ENCODE measurements at regions not wholly inside any gene's neighbourhood (a gene's known extent, or its start where the extent isn't known, plus 50 kb on each side); places are given as distances from the start of the nearest gene placed in this dataset.

DNA sequence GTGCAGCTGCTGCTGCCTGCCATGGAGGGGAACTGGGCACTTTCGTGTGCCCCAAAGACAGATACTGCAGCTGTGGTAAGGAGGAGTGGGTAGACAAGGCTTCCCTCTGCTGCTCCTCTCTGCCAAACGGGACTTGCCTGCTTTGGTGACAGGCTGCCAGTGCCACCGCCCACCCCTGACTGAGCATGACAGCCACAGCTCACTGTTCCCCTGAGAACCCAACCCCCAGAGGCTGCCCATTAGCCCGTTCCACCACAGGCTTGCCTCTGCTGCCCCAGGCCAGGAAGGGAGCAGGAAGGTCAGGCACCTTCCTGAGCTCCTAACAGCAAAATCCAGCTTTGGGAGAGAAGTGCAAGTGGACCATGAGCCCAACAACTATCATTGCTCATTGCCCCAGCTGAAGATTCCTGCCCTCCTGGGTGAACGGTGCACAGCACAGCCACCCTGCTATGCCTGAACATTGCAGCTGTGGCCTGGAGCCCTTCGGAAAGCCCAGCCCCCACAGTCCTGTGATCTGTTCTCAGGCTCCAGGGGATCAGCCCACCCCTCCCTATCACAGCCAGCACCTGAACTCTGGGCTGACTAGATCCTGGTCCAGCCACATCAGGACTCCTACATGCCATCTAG lies 58.7 kb upstream of the ANTXRL start:
- Histone ChIP-seq H3K9me3 (ENCODE audit: control insufficient read depth, insufficient read depth, low read depth, low read length) (no peaks in the 10 kb centered on the region), H3K4me3 (ENCODE audit: low read depth, low read length) (no peak overlapping the region), H3K36me3 (ENCODE audit: control insufficient read depth in 2 of 2, insufficient read depth in 1 of 2, low read length in 2 of 2) (no peaks in the 10 kb centered on the region), H3K27ac (ENCODE audit: extremely low read depth, low read depth, low read length) (no peak overlapping the region), H3K4me1 (ENCODE audit: control insufficient read depth, insufficient read depth, low read length) (no peaks in the 10 kb centered on the region)
- TF ChIP-seq ZFP69B (tag by site-specific recombination; IDR thresholded peaks at IDR 0.05), result no peak
- TF ChIP-seq KLF1 (tag by site-specific recombination; IDR thresholded peaks at IDR 0.05), result no peak
- TF ChIP-seq ZNF394 (tag by site-specific recombination; IDR thresholded peaks at IDR 0.05; ENCODE audit: borderline replicate concordance), result no peak
- no peak for TF ChIP-seq YY2 (tag by site-specific recombination; IDR thresholded peaks at IDR 0.05)
- no peak for TF ChIP-seq ZNF133 (tag by site-specific recombination; IDR thresholded peaks at IDR 0.05)
- TF ChIP-seq GLIS1 (tag by site-specific recombination; IDR thresholded peaks at IDR 0.05), result no peak
- TF ChIP-seq ZBTB20 (tag by site-specific recombination; IDR thresholded peaks at IDR 0.05), result peak; percentile 37; the same call in 1 of the 2 replicates
- ChIA-PET CTCF (interaction anchor here (0.6 to 2.9 kb wide), 5 partner anchors 9 to 318 kb away, joined by 4 to 16 read pairs (median 4); no protein-coding TSS in a partner anchor), POLR2A (no interaction called here)

DNA sequence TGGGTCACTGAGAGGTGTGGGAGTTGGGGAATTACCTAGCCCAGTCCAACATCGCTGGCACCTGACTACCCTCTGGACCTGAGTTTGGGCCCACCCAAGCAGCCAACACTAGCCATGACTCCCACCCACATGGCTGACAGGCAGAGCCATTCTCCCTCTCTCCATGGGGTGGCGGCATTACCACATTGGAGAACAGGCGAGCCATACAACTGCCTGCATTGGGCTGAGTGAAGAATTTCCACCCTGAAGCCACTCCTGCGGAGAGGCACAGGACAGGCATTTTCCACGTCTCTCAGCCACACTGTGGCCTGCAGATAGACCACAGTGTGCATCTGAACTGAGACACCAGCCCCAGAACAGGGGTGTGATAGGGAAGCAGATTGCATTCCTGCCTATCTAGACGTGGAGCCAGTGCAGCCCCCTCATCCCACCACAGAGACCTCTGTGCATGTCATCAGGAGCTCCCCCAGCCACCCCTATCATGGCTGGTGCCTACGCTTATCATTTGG lies 58.2 kb upstream of the ANTXRL start:
- Histone ChIP-seq H3K36me3 (ENCODE audit: control insufficient read depth in 2 of 2, insufficient read depth in 1 of 2, low read length in 2 of 2) (no peaks in the 10 kb centered on the region), H3K9me3 (ENCODE audit: control insufficient read depth, insufficient read depth, low read depth, low read length) (no peaks in the 10 kb centered on the region), H3K4me3 (ENCODE audit: low read depth, low read length) (no peak overlapping the region), H3K27ac (ENCODE audit: extremely low read depth, low read depth, low read length) (no peak overlapping the region), H3K4me1 (ENCODE audit: control insufficient read depth, insufficient read depth, low read length) (no peaks in the 10 kb centered on the region)
- ChIA-PET POLR2A (no interaction called here), CTCF (interaction anchor here (0.6 to 2.9 kb wide), 21 partner anchors 8 to 1271 kb away, joined by 3 to 16 read pairs (median 4); no protein-coding TSS in a partner anchor)
- TF ChIP-seq, protein P1, sequence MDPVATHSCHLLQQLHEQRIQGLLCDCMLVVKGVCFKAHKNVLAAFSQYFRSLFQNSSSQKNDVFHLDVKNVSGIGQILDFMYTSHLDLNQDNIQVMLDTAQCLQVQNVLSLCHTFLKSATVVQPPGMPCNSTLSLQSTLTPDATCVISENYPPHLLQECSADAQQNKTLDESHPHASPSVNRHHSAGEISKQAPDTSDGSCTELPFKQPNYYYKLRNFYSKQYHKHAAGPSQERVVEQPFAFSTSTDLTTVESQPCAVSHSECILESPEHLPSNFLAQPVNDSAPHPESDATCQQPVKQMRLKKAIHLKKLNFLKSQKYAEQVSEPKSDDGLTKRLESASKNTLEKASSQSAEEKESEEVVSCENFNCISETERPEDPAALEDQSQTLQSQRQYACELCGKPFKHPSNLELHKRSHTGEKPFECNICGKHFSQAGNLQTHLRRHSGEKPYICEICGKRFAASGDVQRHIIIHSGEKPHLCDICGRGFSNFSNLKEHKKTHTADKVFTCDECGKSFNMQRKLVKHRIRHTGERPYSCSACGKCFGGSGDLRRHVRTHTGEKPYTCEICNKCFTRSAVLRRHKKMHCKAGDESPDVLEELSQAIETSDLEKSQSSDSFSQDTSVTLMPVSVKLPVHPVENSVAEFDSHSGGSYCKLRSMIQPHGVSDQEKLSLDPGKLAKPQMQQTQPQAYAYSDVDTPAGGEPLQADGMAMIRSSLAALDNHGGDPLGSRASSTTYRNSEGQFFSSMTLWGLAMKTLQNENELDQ (tag by site-specific recombination; IDR thresholded peaks at IDR 0.05; ENCODE audit: low read depth), result no peak
- no peak for TF ChIP-seq ZNF555 (tag by site-specific recombination; conservative IDR thresholded peaks at IDR 0.05)
- peak; percentile 86 for TF ChIP-seq ZNF654 (tag by site-specific recombination; IDR thresholded peaks at IDR 0.05; ENCODE audit: low read depth)
- TF ChIP-seq ZNF394 (tag by site-specific recombination; IDR thresholded peaks at IDR 0.05; ENCODE audit: borderline replicate concordance), result no peak
- TF ChIP-seq ZFHX2 (tag by site-specific recombination; conservative IDR thresholded peaks at IDR 0.05), result peak; percentile 71
- TF ChIP-seq ZNF2 (tag by site-specific recombination; IDR thresholded peaks at IDR 0.05), result peak; percentile 37; the same call in 1 of the 2 replicates
- TF ChIP-seq SCRT1 (tag by site-specific recombination; IDR thresholded peaks at IDR 0.05; ENCODE audit: borderline replicate concordance), result no peak
- peak; percentile 39; the same call in 1 of the 2 replicates for TF ChIP-seq ZBTB17 (tag by site-specific recombination; IDR thresholded peaks at IDR 0.05)
- TF ChIP-seq ZNF571 (tag by site-specific recombination; IDR thresholded peaks at IDR 0.05), result no peak
- TF ChIP-seq ZNF529 (tag by site-specific recombination; IDR thresholded peaks at IDR 0.05; ENCODE audit: insufficient replicate concordance), result no peak
- no peak for TF ChIP-seq ZNF548 (tag by site-specific recombination; IDR thresholded peaks at IDR 0.05)
- TF ChIP-seq ZNF777 (tag by site-specific recombination; IDR thresholded peaks at IDR 0.05; ENCODE audit: borderline replicate concordance), result no peak
- TF ChIP-seq, protein P2, sequence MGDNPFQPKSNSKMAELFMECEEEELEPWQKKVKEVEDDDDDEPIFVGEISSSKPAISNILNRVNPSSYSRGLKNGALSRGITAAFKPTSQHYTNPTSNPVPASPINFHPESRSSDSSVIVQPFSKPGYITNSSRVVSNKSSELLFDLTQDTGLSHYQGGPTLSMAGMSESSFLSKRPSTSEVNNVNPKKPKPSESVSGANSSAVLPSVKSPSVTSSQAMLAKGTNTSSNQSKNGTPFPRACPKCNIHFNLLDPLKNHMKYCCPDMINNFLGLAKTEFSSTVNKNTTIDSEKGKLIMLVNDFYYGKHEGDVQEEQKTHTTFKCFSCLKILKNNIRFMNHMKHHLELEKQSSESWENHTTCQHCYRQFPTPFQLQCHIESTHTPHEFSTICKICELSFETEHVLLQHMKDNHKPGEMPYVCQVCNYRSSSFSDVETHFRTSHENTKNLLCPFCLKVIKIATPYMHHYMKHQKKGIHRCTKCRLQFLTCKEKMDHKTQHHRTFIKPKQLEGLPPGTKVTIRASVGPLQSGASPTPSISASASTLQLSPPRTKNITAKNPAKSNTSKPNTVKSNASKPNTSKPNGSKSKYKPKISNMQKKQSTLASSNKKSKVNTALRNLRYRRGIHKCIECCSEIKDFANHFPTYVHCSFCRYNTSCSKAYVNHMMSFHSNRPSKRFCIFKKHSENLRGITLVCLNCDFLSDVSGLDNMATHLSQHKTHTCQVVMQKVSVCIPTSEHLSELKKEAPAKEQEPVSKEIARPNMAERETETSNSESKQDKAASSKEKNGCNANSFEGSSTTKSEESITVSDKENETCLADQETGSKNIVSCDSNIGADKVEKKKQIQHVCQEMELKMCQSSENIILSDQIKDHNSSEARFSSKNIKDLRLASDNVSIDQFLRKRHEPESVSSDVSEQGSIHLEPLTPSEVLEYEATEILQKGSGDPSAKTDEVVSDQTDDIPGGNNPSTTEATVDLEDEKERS (tag by site-specific recombination; IDR thresholded peaks at IDR 0.05), result no peak
- TF ChIP-seq, protein P3, sequence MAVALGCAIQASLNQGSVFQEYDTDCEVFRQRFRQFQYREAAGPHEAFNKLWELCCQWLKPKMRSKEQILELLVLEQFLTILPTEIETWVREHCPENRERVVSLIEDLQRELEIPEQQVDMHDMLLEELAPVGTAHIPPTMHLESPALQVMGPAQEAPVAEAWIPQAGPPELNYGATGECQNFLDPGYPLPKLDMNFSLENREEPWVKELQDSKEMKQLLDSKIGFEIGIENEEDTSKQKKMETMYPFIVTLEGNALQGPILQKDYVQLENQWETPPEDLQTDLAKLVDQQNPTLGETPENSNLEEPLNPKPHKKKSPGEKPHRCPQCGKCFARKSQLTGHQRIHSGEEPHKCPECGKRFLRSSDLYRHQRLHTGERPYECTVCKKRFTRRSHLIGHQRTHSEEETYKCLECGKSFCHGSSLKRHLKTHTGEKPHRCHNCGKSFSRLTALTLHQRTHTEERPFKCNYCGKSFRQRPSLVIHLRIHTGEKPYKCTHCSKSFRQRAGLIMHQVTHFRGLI (tag by site-specific recombination; IDR thresholded peaks at IDR 0.05), result no peak
- no peak for TF ChIP-seq ZNF707 (tag by site-specific recombination; IDR thresholded peaks at IDR 0.05)
- TF ChIP-seq ZNF664 (tag by site-specific recombination; IDR thresholded peaks at IDR 0.05), result no peak
- peak; percentile 37; the same call in 1 of the 2 replicates for TF ChIP-seq ZNF600 (tag by site-specific recombination; IDR thresholded peaks at IDR 0.05)
- TF ChIP-seq EGR2 (tag by site-specific recombination; IDR thresholded peaks at IDR 0.05; ENCODE audit: low read depth), result peak; percentile 65
- TF ChIP-seq, protein P4, sequence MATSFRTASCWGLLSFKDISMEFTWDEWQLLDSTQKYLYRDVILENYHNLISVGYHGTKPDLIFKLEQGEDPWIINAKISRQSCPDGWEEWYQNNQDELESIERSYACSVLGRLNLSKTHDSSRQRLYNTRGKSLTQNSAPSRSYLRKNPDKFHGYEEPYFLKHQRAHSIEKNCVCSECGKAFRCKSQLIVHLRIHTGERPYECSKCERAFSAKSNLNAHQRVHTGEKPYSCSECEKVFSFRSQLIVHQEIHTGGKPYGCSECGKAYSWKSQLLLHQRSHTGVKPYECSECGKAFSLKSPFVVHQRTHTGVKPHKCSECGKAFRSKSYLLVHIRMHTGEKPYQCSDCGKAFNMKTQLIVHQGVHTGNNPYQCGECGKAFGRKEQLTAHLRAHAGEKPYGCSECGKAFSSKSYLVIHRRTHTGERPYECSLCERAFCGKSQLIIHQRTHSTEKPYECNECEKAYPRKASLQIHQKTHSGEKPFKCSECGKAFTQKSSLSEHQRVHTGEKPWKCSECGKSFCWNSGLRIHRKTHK (tag by site-specific recombination; IDR thresholded peaks at IDR 0.05), result no peak
- no peak for TF ChIP-seq MYNN (tag by site-specific recombination; IDR thresholded peaks at IDR 0.05; ENCODE audit: borderline replicate concordance)
- no peak for TF ChIP-seq ZNF521 (tag by site-specific recombination; IDR thresholded peaks at IDR 0.05)

All from HEK293 (cell line).